Smooth muscle cell (in vitro differentiated cells): ENCODE measurements at regions not wholly inside any gene's neighbourhood (a gene's known extent, or its start where the extent isn't known, plus 50 kb on each side); places are given as distances from the start of the nearest gene placed in this dataset.
"Not testable (repeated sequence)": the region's sequence is repeated elsewhere in the genome, so short reads cannot be mapped to it uniquely, and the experiment has no call there.

Experiments used
- DNase-seq: peaks from one replicate; lab custom pipeline; 2025; ENCODE audit not compliant: unreplicated experiment; lab: John Stamatoyannopoulos, UW
- H2AFZ ChIP-seq: fragments of 200-600 bp; sonication (generic); 2 replicates; pipeline ENCODE4 v1.6.0; 2016; ENCODE audit warnings: antibody characterized with exemption, low read depth, mild to moderate bottlenecking
- H3F3A ChIP-seq: fragments of 200-600 bp; sonication (generic); 2 replicates; pipeline ENCODE4 v1.6.0; 2017; ENCODE audit warnings: antibody characterized with exemption, low read depth
- H3K27ac ChIP-seq: fragments of 200-600 bp; sonication (generic); 2 replicates; pipeline ENCODE4 v1.5.1; 2016; ENCODE audit warnings: low read depth, mild to moderate bottlenecking
- H3K27me3 ChIP-seq: fragments of 200-600 bp; sonication (generic); 2 replicates; pipeline ENCODE4 v1.6.1; 2016; ENCODE audit warnings: low read depth, mild to moderate bottlenecking
- H3K36me3 ChIP-seq: fragments of 200-600 bp; sonication (generic); 2 replicates; pipeline ENCODE4 v1.5.1; 2016; ENCODE audit warnings: low read depth
- H3K4me1 ChIP-seq: fragments of 200-600 bp; sonication (generic); 2 replicates; pipeline ENCODE4 v1.5.1; 2016; ENCODE audit warnings: low read depth
- H3K4me2 ChIP-seq: fragments of 200-600 bp; sonication (generic); 2 replicates; pipeline ENCODE4 v1.6.0; 2016; ENCODE audit warnings: mild to moderate bottlenecking
- H3K4me3 ChIP-seq: fragments of 200-600 bp; sonication (generic); 2 replicates; pipeline ENCODE4 v1.5.1; 2016; ENCODE audit warnings: mild to moderate bottlenecking
- H3K79me2 ChIP-seq: fragments of 200-600 bp; sonication (generic); 2 replicates; pipeline ENCODE4 v1.6.0; 2016; ENCODE audit warnings: low read depth, mild to moderate bottlenecking
- H3K9ac ChIP-seq: fragments of 200-600 bp; sonication (generic); 2 replicates; pipeline ENCODE4 v1.6.0; 2016; ENCODE audit warnings: low read depth
- H3K9me3 ChIP-seq: fragments of 200-600 bp; sonication (generic); replicated peaks from 2 replicates; pipeline ENCODE4 v1.5.1; 2016; ENCODE audit warnings: low read depth
- H4K20me1 ChIP-seq: fragments of 200-600 bp; sonication (generic); 2 replicates; pipeline ENCODE4 v1.6.0; 2016; ENCODE audit warnings: low read depth
- CTCF ChIP-seq: fragments of 200-600 bp; sonication (generic); IDR thresholded peaks from 2 replicates; pipeline ENCODE4 v1.5.1; 2017; ENCODE audit warnings: borderline replicate concordance, mild to moderate bottlenecking, antibody characterized with exemption; ENCODE audit not compliant: insufficient read depth, poor library complexity, severe bottlenecking
- WGBS: methylation state at CpG from one replicate; pipeline ENCODE4 v1.1.7; 2016; ENCODE audit warnings: low lambda C conversion rate; 5-methylcytosine and 5-hydroxymethylcytosine counted together

- no peak overlapping the region for H3K4me2 ChIP-seq
- H3K79me2 ChIP-seq, result no peaks in the 10 kb centered on the region
- H3F3A ChIP-seq, result no peaks in the 10 kb centered on the region
- no peaks in the 10 kb centered on the region for H3K36me3 ChIP-seq
- H4K20me1 ChIP-seq, result no peaks in the 10 kb centered on the region
- no peaks in the 10 kb centered on the region for H3K9me3 ChIP-seq
- H3K27ac ChIP-seq, result no peak overlapping the region
- no peak overlapping the region for H3K4me3 ChIP-seq
- H2AFZ ChIP-seq, result no peak overlapping the region
- no peak for DNase-seq
- H3K9ac ChIP-seq, result no peak overlapping the region
- TF ChIP-seq CTCF, result no peak
- H3K27me3 ChIP-seq, result no peaks in the 10 kb centered on the region
- 97% methylated on average over 8 of the region's 8 CpGs for WGBS
- H3K4me1 ChIP-seq, result no peaks in the 10 kb centered on the region
These were observed 73.7 kb downstream of the PRR15 start for GRCh38 chr7:29637374-29637773.

- not testable (repeated sequence) for H2AFZ ChIP-seq, H3K27ac ChIP-seq, H3K36me3 ChIP-seq, H3K4me1 ChIP-seq, DNase-seq, H3K27me3 ChIP-seq, H3K9me3 ChIP-seq, H3K9ac ChIP-seq, H3K4me3 ChIP-seq, H3K4me2 ChIP-seq, H3K79me2 ChIP-seq, H3F3A ChIP-seq, H4K20me1 ChIP-seq
- 72% methylated on average over 3 of the region's 3 CpGs for WGBS
These were observed 75.2 kb downstream of the PRR15 start for GRCh38 chr7:29638841-29639240.

- Histone ChIP-seq H3K4me1 (no peaks in the 10 kb centered on the region), H3K4me3 (no peak overlapping the region), H3K79me2 (no peaks in the 10 kb centered on the region), H3K36me3 (no peaks in the 10 kb centered on the region), H3K27me3 (no peaks in the 10 kb centered on the region), H3K27ac (no peak overlapping the region), H3K9me3 (no peaks in the 10 kb centered on the region), H3F3A (no peaks in the 10 kb centered on the region), H2AFZ (no peak overlapping the region), H3K4me2 (no peak overlapping the region), H3K9ac (no peak overlapping the region), H4K20me1 (no peaks in the 10 kb centered on the region)
- WGBS, result 92% methylated on average over 5 of the region's 5 CpGs
- no peak for TF ChIP-seq CTCF
- no peak for DNase-seq
These were observed 75.8 kb downstream of the PRR15 start for GRCh38 chr7:29639386-29639785.

- no peaks in the 10 kb centered on the region for H3K9me3 ChIP-seq
- no peaks in the 10 kb centered on the region for H4K20me1 ChIP-seq
- no peaks in the 10 kb centered on the region for H3K4me1 ChIP-seq
- H3K36me3 ChIP-seq, result no peaks in the 10 kb centered on the region
- DNase-seq, result no peak
- H3K9ac ChIP-seq, result no peak overlapping the region
- H3K27me3 ChIP-seq, result no peaks in the 10 kb centered on the region
- no peak overlapping the region for H2AFZ ChIP-seq
- no peak overlapping the region for H3K4me3 ChIP-seq
- no peaks in the 10 kb centered on the region for H3F3A ChIP-seq
- H3K4me2 ChIP-seq, result no peak overlapping the region
- H3K27ac ChIP-seq, result no peak overlapping the region
- H3K79me2 ChIP-seq, result no peaks in the 10 kb centered on the region
- no peak for TF ChIP-seq CTCF
- 76% methylated on average over 12 of the region's 12 CpGs for WGBS
These were observed 76.4 kb downstream of the PRR15 start for GRCh38 chr7:29639886-29640595.
